ENCODE measurements at regions not wholly inside any gene's neighbourhood (a gene's known extent, or its start where the extent isn't known, plus 50 kb on each side); places are given as distances from the start of the nearest gene placed in this dataset.
"Not testable (repeated sequence)": the region's sequence is repeated elsewhere in the genome, so short reads cannot be mapped to it uniquely, and the experiment has no call there.

DNA sequence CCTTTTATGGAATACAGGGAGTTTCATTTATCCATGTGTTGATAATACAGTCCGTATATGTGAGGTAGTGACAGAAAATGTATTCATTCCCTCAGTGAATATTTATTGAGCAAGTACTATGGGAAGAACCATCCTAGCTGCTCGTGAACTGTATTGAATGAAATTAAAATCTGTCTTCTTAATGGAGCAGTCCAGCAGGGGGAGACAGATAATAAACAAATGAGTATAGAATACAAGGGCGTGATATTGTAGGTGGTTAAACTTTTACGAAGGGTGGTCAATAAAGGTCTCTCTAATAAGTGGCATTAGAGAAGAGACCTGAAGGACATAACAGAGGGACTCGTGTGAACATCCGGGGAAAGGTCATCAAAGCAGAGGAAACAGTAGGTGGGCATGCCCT lies 62.7 kb upstream of the OSTN start:
- TF ChIP-seq, protein P1, sequence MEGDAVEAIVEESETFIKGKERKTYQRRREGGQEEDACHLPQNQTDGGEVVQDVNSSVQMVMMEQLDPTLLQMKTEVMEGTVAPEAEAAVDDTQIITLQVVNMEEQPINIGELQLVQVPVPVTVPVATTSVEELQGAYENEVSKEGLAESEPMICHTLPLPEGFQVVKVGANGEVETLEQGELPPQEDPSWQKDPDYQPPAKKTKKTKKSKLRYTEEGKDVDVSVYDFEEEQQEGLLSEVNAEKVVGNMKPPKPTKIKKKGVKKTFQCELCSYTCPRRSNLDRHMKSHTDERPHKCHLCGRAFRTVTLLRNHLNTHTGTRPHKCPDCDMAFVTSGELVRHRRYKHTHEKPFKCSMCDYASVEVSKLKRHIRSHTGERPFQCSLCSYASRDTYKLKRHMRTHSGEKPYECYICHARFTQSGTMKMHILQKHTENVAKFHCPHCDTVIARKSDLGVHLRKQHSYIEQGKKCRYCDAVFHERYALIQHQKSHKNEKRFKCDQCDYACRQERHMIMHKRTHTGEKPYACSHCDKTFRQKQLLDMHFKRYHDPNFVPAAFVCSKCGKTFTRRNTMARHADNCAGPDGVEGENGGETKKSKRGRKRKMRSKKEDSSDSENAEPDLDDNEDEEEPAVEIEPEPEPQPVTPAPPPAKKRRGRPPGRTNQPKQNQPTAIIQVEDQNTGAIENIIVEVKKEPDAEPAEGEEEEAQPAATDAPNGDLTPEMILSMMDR (IDR thresholded peaks at IDR 0.05), result no peak
- no peaks in the 10 kb centered on the region for H3K4me1 ChIP-seq
- no peak overlapping the region for H3K4me3 ChIP-seq
- no peaks in the 10 kb centered on the region for H3K27me3 ChIP-seq
- H3K9me3 ChIP-seq, result no peaks in the 10 kb centered on the region
- no peak for DNase-seq
- H3K9ac ChIP-seq (ENCODE audit: low read depth in 2 of 2, low read length in 2 of 2), result no peak overlapping the region
- no peaks in the 10 kb centered on the region for H3K36me3 ChIP-seq
- intact Hi-C loops (cut with DNase I), result no loop called here
- H3K27ac ChIP-seq, result no peak overlapping the region

DNA sequence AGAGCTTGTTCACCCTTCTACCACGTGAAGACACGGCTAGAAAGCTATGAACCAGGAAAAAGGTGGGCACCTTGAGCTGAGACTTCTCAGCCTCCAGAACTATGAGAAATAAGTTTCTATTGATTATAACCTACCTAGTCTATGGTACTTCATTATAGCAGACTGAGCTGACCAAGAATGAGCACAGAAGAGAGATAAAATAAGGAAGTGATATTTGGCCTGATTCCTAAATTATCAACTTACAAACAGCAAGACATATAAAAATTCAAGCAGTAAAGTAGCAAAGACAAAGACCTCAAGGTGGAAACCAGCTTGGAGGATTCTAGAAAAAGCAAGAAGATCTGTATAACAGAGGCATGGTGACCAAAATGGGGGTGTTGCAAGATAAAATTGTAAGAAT lies 63.9 kb upstream of the OSTN start:
- no peak overlapping the region for H3K27ac ChIP-seq
- TF ChIP-seq, protein P1 (IDR thresholded peaks at IDR 0.05), result no peak

DNA sequence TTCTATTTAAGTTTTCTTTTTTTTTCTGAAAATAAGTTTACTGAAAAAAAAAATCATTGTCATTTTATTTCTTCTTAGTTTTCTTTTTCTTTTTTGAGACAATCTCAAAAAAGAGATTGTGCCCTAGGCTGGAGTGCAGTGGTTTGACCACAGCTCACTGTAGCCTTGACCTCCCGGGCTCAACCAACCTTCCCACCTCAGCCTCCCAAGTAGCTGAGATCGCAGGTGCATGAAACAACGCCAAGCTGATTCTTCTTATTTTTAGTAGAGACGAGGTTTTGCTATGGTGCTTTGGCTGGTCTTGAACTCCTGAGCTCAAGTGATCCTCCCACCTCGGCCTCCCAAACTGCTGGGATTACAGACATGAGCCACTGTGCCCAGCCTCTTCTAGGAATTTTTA lies 65.7 kb upstream of the OSTN start:
- no peak overlapping the region for H3K9ac ChIP-seq (ENCODE audit: low read depth in 2 of 2, low read length in 2 of 2)
- H3K4me3 ChIP-seq, result no peak overlapping the region
- no peaks in the 10 kb centered on the region for H3K9me3 ChIP-seq
- no peak overlapping the region for H3K27ac ChIP-seq
- TF ChIP-seq, protein P1 (IDR thresholded peaks at IDR 0.05), result no peak
- H3K4me1 ChIP-seq, result no peaks in the 10 kb centered on the region
- H3K27me3 ChIP-seq, result no peaks in the 10 kb centered on the region
- intact Hi-C loops (cut with DNase I), result no loop called here
- no peak for DNase-seq
- H3K36me3 ChIP-seq, result no peaks in the 10 kb centered on the region

More for the DNA sequence above, 63.9 kb upstream of the OSTN start:
- H3K9me3 ChIP-seq, result no peaks in the 10 kb centered on the region
- no peaks in the 10 kb centered on the region for H3K4me1 ChIP-seq
- H3K4me3 ChIP-seq, result no peak overlapping the region
- H3K36me3 ChIP-seq, result no peaks in the 10 kb centered on the region
- H3K27me3 ChIP-seq, result no peaks in the 10 kb centered on the region
- no peak for DNase-seq
- no peak overlapping the region for H3K9ac ChIP-seq (ENCODE audit: low read depth in 2 of 2, low read length in 2 of 2)
- intact Hi-C loops (cut with DNase I), result no loop called here

DNA sequence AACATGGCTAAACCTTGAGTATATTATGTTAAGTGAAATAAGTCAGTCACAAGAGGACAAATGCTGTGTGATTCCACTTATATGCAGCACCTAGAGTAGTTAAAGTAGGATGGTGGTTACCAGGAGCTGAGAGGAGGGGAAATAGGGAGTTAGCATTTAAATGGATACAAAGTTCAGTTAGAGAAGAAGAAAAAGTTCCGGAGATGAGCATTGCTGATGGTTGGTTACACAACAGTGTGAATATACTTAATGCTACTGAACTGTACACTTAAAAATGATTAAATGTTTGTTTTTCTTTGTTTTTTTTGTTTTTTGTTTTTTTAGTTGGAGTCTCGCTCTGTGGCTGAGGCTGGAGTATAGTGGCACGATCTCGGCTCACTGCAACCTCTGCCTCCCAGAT lies 67.7 kb upstream of the OSTN start:
- Histone ChIP-seq H3K9ac (ENCODE audit: low read depth in 2 of 2, low read length in 2 of 2) (no peak overlapping the region), H3K9me3 (no peaks in the 10 kb centered on the region), H3K4me3 (no peak overlapping the region), H3K27ac (no peak overlapping the region), H3K36me3 (no peaks in the 10 kb centered on the region), H3K27me3 (no peaks in the 10 kb centered on the region), H3K4me1 (no peaks in the 10 kb centered on the region)
- TF ChIP-seq, protein P1 (IDR thresholded peaks at IDR 0.05), result no peak
- intact Hi-C loops (cut with DNase I), result no loop called here
- no peak for DNase-seq

DNA sequence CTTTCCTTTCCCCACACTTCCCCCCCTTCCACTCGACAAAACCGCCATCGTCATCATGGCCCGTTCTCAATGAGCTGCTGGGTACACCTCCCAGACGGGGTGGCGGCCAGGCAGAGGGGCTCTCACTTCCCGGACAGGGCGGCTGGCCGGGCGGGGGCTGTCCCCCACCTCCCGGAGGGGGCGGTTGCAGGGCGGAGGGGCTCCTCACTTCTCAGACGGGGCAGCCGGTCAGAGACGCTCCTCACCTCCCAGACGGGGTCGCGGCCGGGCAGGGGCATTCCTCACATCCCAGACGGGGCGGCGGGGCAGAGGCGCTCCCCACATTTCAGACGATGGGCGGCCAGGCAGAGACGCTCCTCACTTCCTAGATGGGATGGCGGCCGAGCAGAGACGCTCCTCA lies 74.2 kb upstream of the OSTN start:
- H3K36me3 ChIP-seq; H3K4me3 ChIP-seq; H3K27me3 ChIP-seq; H3K9me3 ChIP-seq; intact Hi-C loops (cut with DNase I); H3K4me1 ChIP-seq; H3K9ac ChIP-seq (ENCODE audit: low read depth in 2 of 2, low read length in 2 of 2); DNase-seq; H3K27ac ChIP-seq: not testable (repeated sequence)

DNA sequence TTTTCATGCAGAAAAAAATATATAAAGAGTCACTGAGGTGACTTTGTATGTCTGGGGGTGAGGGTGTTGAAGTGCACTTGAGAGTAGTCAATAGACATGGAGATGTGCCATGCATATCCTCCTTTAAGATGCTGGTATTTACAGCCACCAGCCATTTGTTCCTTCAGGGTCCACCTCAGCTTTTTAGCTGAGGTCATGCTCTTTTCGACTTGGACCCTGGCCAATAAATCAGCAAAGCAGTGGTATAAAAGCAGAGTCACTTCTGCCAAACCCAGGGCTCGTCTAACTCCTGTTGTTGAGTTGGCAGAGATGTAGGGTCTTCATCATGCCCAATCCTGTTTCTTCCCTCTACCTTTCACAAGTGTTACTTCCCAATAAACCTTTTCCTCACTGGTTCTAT lies 75.1 kb upstream of the OSTN start:
- Histone ChIP-seq H3K36me3 (no peaks in the 10 kb centered on the region), H3K27me3 (no peaks in the 10 kb centered on the region), H3K9me3 (no peaks in the 10 kb centered on the region), H3K4me3 (no peak overlapping the region), H3K4me1 (no peaks in the 10 kb centered on the region), H3K9ac (ENCODE audit: low read depth in 2 of 2, low read length in 2 of 2) (no peak overlapping the region), H3K27ac (no peak overlapping the region)
- intact Hi-C loops (cut with DNase I), result no loop called here
- DNase-seq, result no peak
- TF ChIP-seq, protein P1 (IDR thresholded peaks at IDR 0.05), result no peak

Data from colonic mucosa (tissue), 4 donors.